GM12875 (cell line): ENCODE measurements at regions not wholly inside any gene's neighbourhood (a gene's known extent, or its start where the extent isn't known, plus 50 kb on each side); places are given as distances from the start of the nearest gene placed in this dataset.

Experiments
- H3K4me3 ChIP-seq: one replicate; pipeline ENCODE4 v1.5.1; 2011; ENCODE audit warnings: low read depth, low read length, control low read depth
- TF ChIP-seq, protein P1 (sequence below): IDR thresholded peaks from 2 replicates; pipeline ENCODE4 v1.5.1; 2011; ENCODE audit warnings: low read depth, mild to moderate bottlenecking, control low read depth, inconsistent platforms, low read length, moderate library complexity, borderline replicate concordance; ENCODE audit not compliant: insufficient read depth

DNA sequence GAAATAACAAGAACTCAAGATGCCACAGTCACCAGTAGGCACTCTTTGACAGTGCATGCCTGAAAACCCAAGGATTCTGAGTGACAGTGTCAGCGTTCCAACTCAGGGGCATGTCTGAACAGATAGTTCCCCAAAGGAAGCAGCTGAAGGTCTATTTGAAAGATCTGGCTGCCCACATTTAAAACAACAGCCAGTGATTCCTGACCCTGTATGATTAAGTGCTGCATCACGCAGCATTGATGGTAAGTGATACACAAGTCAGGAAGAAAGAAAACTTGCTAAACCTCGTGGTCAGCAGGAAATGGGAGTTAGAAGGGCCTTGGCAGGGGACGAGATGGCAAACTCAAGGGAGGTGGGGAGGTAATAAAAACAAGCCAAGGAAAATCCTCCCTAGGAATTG, 1013.1 kb downstream of the TYW1 start:
- TF ChIP-seq, protein P1, sequence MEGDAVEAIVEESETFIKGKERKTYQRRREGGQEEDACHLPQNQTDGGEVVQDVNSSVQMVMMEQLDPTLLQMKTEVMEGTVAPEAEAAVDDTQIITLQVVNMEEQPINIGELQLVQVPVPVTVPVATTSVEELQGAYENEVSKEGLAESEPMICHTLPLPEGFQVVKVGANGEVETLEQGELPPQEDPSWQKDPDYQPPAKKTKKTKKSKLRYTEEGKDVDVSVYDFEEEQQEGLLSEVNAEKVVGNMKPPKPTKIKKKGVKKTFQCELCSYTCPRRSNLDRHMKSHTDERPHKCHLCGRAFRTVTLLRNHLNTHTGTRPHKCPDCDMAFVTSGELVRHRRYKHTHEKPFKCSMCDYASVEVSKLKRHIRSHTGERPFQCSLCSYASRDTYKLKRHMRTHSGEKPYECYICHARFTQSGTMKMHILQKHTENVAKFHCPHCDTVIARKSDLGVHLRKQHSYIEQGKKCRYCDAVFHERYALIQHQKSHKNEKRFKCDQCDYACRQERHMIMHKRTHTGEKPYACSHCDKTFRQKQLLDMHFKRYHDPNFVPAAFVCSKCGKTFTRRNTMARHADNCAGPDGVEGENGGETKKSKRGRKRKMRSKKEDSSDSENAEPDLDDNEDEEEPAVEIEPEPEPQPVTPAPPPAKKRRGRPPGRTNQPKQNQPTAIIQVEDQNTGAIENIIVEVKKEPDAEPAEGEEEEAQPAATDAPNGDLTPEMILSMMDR, result no peak
- H3K4me3 ChIP-seq, result no peak overlapping the region

DNA sequence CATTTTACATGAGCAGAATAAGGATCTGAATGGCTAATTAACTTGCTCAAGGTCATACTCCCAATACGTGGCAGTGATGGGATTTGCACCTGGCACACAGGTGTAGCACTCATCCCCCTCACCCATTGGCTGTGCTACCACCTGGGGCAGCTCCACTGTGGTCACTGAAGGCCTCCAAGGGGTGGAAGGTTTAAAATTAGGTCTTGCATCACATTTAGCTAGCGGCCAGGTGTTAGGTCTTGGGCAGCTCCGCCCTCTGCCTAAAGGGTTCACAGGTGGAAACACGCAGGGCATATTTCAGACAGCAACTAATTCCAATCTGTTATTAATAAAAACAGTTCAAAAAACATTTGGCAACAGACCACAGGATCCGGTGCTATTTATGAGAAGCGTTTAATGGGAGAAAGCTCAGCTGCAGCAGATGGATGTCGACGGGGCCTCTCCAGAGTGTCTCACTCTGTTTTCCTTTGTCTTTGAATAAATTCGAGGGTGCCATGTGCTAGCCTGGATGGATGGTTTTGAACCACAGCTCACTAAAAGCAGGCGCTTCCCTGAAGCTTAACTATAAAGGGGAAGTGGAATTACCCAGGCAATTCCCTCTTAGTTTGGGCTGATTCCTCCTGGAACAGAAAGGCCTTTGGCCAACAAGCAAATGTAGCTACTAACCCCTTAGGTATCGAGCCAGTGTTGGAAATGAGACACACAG, 1017.6 kb downstream of the TYW1 start:
- no peak overlapping the region for H3K4me3 ChIP-seq
- TF ChIP-seq, protein P1, result no peak

DNA sequence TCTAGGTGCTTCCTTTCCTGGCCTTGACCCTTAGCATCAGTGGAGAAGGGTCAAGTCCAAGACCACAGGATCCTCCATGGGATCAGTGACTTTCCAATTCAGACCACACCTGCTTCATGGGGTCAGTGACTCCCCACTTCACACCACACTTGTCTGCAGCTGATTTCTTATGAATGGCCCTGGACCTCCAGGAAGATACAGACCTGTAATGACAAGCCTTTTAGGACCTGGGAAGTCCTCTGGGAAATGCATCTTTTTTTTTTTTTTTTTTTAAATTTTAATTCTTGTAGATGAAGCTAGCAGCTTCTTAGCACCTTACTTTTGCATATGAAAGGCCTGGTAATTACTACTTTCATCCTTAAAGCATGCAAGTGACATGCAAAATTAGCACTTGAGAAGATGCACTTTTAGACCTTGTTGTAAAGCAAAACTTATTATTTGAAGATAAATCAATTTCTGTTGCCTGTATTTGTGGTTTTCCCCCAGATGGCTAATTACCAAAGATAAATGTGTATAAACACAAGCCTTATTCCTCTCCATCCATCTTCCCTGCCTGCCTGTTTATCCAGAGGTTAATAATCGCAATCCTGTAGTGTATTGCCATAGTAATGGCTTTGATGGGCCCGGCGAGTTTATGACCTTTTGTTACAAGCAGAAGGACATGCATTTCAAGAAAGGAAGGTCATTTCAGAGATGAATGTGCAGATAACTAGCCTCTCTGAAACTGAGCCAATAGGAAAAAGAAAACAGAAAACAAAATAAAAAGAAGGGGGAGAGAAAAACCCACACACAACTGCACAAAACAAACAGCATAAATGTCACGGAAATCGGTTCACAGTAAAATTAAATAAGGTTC, 1018.7 kb downstream of the TYW1 start:
- H3K4me3 ChIP-seq, result no peak overlapping the region
- TF ChIP-seq, protein P1, result no peak

DNA sequence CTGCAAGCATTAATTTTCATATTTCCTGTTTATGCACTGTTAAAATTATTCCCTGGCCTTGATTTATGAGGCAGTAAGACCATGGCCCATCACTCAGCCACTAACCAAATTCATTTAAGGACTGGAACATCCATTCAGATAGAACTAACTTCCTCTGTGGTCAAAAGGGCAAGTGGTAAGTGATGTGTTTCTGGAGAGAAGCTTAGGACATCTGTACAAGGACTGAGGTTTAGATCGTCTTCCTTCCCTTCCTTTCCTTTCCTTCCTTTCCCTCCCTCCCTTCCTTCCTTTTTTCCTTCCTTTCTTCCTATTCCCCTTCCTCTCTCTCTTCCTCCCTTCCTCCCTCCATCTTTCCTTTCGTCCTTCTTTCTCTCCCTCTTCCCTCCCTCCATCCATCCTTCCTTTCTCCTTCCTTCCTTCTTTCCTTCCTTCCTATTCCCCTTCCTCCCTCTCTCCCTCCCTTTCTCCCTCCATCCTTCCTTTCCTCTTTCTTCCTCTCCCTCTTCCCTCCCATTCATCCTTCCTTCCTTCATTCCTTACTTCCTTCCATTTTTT, 1019.4 kb downstream of the TYW1 start:
- TF ChIP-seq, protein P1, result no peak
- H3K4me3 ChIP-seq, result no peak overlapping the region

DNA sequence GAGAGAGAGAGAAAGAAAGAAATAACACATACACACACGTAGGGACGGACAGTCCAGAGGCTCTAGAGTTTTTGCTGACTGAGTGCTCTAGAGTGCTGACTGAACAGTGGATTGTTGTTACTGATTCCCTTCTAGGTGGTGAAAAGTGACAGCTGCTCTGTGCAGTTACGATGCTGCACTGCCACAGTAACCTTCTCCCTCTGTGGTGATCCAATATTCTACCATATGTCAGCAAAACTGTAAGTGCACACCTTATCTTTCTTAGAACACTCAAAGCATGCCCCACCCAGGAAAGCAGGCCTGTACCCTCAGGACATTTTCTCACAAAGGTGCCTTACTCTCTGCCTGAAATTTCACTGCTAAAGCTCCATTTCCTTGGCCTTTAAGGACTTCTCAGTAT, 1023.5 kb downstream of the TYW1 start:
- no peak overlapping the region for H3K4me3 ChIP-seq
- TF ChIP-seq, protein P1, result no peak

DNA sequence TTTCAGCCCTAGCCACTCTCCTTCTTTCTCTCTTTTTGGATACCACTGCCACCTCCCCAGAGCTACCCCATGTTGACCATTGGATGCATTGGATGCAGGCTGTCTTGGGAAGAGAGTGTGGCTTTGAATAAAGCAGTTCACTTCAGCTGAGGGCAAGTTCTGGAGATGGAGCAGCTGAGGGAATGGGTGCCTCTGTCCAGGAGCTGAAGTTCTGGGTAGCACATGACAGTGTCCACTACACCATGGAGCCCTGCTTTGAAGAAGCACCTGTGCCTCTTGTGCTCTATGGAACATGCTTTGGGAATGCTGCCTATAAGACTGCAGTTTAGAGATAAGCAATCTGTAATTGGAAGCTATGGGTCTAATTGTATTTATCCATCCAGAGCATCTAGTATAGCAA, 1028.7 kb downstream of the TYW1 start:
- TF ChIP-seq, protein P1, result no peak
- no peak overlapping the region for H3K4me3 ChIP-seq
